Neural progenitor cell (in vitro differentiated cells): ENCODE measurements at regions not wholly inside any gene's neighbourhood (a gene's known extent, or its start where the extent isn't known, plus 50 kb on each side); places are given as distances from the start of the nearest gene placed in this dataset.

ENCODE experiments used
- CTCF ChIP-seq: fragments of 200-600 bp; sonication (generic); IDR thresholded peaks from 2 replicates; pipeline ENCODE4 v1.5.1; 2017; ENCODE audit warnings: antibody characterized with exemption, mild to moderate bottlenecking
- EZH2 ChIP-seq: fragments of 200-600 bp; sonication (generic); IDR thresholded peaks from 2 replicates; pipeline ENCODE4 v1.6.1; 2017; ENCODE audit warnings: antibody characterized with exemption, mild to moderate bottlenecking, moderate library complexity
- EZH2phosphoT487 ChIP-seq: fragments of 200-600 bp; sonication (generic); IDR thresholded peaks from 2 replicates; pipeline ENCODE4 v1.6.1; 2017; ENCODE audit warnings: antibody characterized with exemption

DNA sequence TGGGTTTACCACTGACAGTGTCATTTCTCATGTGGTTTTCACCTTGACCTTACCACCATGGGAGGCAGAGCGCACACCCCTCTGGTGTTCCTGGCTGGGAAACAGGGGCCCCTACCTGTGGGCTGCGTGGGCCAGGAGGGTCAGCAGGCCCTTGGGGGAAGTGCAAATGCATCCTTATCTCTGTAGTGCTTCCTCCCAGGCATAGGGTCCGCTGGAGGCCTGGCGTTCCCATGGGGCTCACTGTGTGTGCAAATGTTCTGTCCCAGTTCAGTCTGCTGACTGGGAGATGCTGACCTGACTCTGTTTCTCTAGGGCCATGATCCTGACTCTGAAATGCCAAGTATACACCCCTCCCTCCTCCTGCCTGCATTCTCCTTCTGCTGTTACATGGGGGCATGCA lies 81.3 kb downstream of the SLC25A47 start:
- no peak for TF ChIP-seq EZH2phosphoT487
- TF ChIP-seq EZH2 = no peak
- TF ChIP-seq CTCF = no peak
